SW 1271 (cell line): ENCODE measurements at regions not wholly inside any gene's neighbourhood (a gene's known extent, or its start where the extent isn't known, plus 50 kb on each side); places are given as distances from the start of the nearest gene placed in this dataset.
"Not testable (repeated sequence)": the region's sequence is repeated elsewhere in the genome, so short reads cannot be mapped to it uniquely, and the experiment has no call there.

Source experiments
- DNase-seq, 2 experiments: peaks; one replicate each; lab custom pipeline; 2025; lab: John Stamatoyannopoulos, UW

- DNase-seq: no peak
Measured at GRCh38 chr4:120005527-120005926, 61.1 kb downstream of the MAD2L1 start.

- no peak for DNase-seq
Measured at GRCh38 chr4:120005076-120005475, 61.6 kb downstream of the MAD2L1 start.

GRCh38 chr4:120004054-120004453 lies 62.6 kb downstream of the MAD2L1 start:
- DNase-seq: no peak

- no peak for DNase-seq
Measured at GRCh38 chr4:120003193-120003592, 63.5 kb downstream of the MAD2L1 start.

- DNase-seq: no peak
Measured at GRCh38 chr4:120001850-120002249, 64.8 kb downstream of the MAD2L1 start.

- DNase-seq: no peak
Measured at GRCh38 chr4:120000591-120001296, 65.9 kb downstream of the MAD2L1 start.

- not testable (repeated sequence) for DNase-seq
Measured at GRCh38 chr4:119996024-119996423, 70.6 kb downstream of the MAD2L1 start.

- DNase-seq: no peak
Measured at GRCh38 chr4:119984996-119985395, 81.7 kb downstream of the MAD2L1 start.

GRCh38 chr4:119982756-119983155 lies 83.9 kb downstream of the MAD2L1 start:
- DNase-seq: no peak

- DNase-seq: no peak
Measured at GRCh38 chr4:119980456-119980855, 86.2 kb downstream of the MAD2L1 start.

GRCh38 chr4:119977076-119977940 lies 89.3 kb downstream of the MAD2L1 start:
- no peak for DNase-seq

- DNase-seq: no peak
Measured at GRCh38 chr4:119971431-119972084, 95.1 kb downstream of the MAD2L1 start.

- no peak for DNase-seq
Measured at GRCh38 chr4:119962631-119963030, 104.0 kb downstream of the MAD2L1 start.

- DNase-seq: no peak
Measured at GRCh38 chr4:119958983-119959382, 107.7 kb downstream of the MAD2L1 start.

- no peak for DNase-seq
Measured at GRCh38 chr4:119955256-119955655, 111.4 kb downstream of the MAD2L1 start.

- DNase-seq: not testable (repeated sequence)
Measured at GRCh38 chr4:119954487-119954886, 112.2 kb downstream of the MAD2L1 start.

- DNase-seq: no peak
Measured at GRCh38 chr4:119946359-119946758, 120.3 kb downstream of the MAD2L1 start.

- no peak for DNase-seq
Measured at GRCh38 chr4:119942806-119943205, 123.8 kb downstream of the MAD2L1 start.

GRCh38 chr4:119940557-119940956 lies 126.1 kb downstream of the MAD2L1 start:
- DNase-seq: no peak

GRCh38 chr4:119939071-119939995 lies 127.3 kb downstream of the MAD2L1 start:
- DNase-seq: no peak

- no peak for DNase-seq
Measured at GRCh38 chr4:119937746-119938145, 128.9 kb downstream of the MAD2L1 start.

GRCh38 chr4:119933606-119934005 lies 133.0 kb downstream of the MAD2L1 start:
- DNase-seq: no peak
